Smooth muscle cell (in vitro differentiated cells): ENCODE measurements at regions not wholly inside any gene's neighbourhood (a gene's known extent, or its start where the extent isn't known, plus 50 kb on each side); places are given as distances from the start of the nearest gene placed in this dataset.

ENCODE experiments used
- DNase-seq: peaks from one replicate; lab custom pipeline; 2025; ENCODE audit not compliant: unreplicated experiment; lab: John Stamatoyannopoulos, UW
- H2AFZ ChIP-seq: fragments of 200-600 bp; sonication (generic); 2 replicates; pipeline ENCODE4 v1.6.0; 2016; ENCODE audit warnings: antibody characterized with exemption, low read depth, mild to moderate bottlenecking
- H3F3A ChIP-seq: fragments of 200-600 bp; sonication (generic); 2 replicates; pipeline ENCODE4 v1.6.0; 2017; ENCODE audit warnings: antibody characterized with exemption, low read depth
- H3K27ac ChIP-seq: fragments of 200-600 bp; sonication (generic); 2 replicates; pipeline ENCODE4 v1.5.1; 2016; ENCODE audit warnings: low read depth, mild to moderate bottlenecking
- H3K27me3 ChIP-seq: fragments of 200-600 bp; sonication (generic); 2 replicates; pipeline ENCODE4 v1.6.1; 2016; ENCODE audit warnings: low read depth, mild to moderate bottlenecking
- H3K36me3 ChIP-seq: fragments of 200-600 bp; sonication (generic); 2 replicates; pipeline ENCODE4 v1.5.1; 2016; ENCODE audit warnings: low read depth
- H3K4me1 ChIP-seq: fragments of 200-600 bp; sonication (generic); 2 replicates; pipeline ENCODE4 v1.5.1; 2016; ENCODE audit warnings: low read depth
- H3K4me2 ChIP-seq: fragments of 200-600 bp; sonication (generic); 2 replicates; pipeline ENCODE4 v1.6.0; 2016; ENCODE audit warnings: mild to moderate bottlenecking
- H3K4me3 ChIP-seq: fragments of 200-600 bp; sonication (generic); 2 replicates; pipeline ENCODE4 v1.5.1; 2016; ENCODE audit warnings: mild to moderate bottlenecking
- H3K79me2 ChIP-seq: fragments of 200-600 bp; sonication (generic); 2 replicates; pipeline ENCODE4 v1.6.0; 2016; ENCODE audit warnings: low read depth, mild to moderate bottlenecking
- H3K9ac ChIP-seq: fragments of 200-600 bp; sonication (generic); 2 replicates; pipeline ENCODE4 v1.6.0; 2016; ENCODE audit warnings: low read depth
- H3K9me3 ChIP-seq: fragments of 200-600 bp; sonication (generic); replicated peaks from 2 replicates; pipeline ENCODE4 v1.5.1; 2016; ENCODE audit warnings: low read depth
- H4K20me1 ChIP-seq: fragments of 200-600 bp; sonication (generic); 2 replicates; pipeline ENCODE4 v1.6.0; 2016; ENCODE audit warnings: low read depth
- CTCF ChIP-seq: fragments of 200-600 bp; sonication (generic); IDR thresholded peaks from 2 replicates; pipeline ENCODE4 v1.5.1; 2017; ENCODE audit warnings: borderline replicate concordance, mild to moderate bottlenecking, antibody characterized with exemption; ENCODE audit not compliant: insufficient read depth, poor library complexity, severe bottlenecking
- WGBS: methylation state at CpG from one replicate; pipeline ENCODE4 v1.1.7; 2016; ENCODE audit warnings: low lambda C conversion rate; 5-methylcytosine and 5-hydroxymethylcytosine counted together

GRCh38 chr5:7221041-7221440, 174.9 kb upstream of the ADCY2 start:
- no peak for TF ChIP-seq CTCF
- Histone ChIP-seq H3K9me3 (no peaks in the 10 kb centered on the region), H3K4me2 (no peak overlapping the region), H2AFZ (no peak overlapping the region), H3K9ac (no peak overlapping the region), H3F3A (no peaks in the 10 kb centered on the region), H3K4me1 (no peaks in the 10 kb centered on the region), H3K79me2 (no peaks in the 10 kb centered on the region), H3K36me3 (no peaks in the 10 kb centered on the region), H3K4me3 (no peak overlapping the region), H4K20me1 (no peaks in the 10 kb centered on the region), H3K27ac (no peak overlapping the region), H3K27me3 (no peaks in the 10 kb centered on the region)
- WGBS: 94% methylated on average over 3 of the region's 3 CpGs
- DNase-seq: no peak

GRCh38 chr5:7225826-7226225, 170.1 kb upstream of the ADCY2 start:
- H3K4me3 ChIP-seq: no peak overlapping the region
- no peak overlapping the region for H3K9ac ChIP-seq
- no peaks in the 10 kb centered on the region for H3K79me2 ChIP-seq
- H4K20me1 ChIP-seq: no peaks in the 10 kb centered on the region
- no peak overlapping the region for H3K27ac ChIP-seq
- H3K36me3 ChIP-seq: no peaks in the 10 kb centered on the region
- WGBS: 74% methylated on average over 5 of the region's 5 CpGs
- H3K27me3 ChIP-seq: no peaks in the 10 kb centered on the region
- DNase-seq: no peak
- H2AFZ ChIP-seq: no peak overlapping the region
- H3K4me1 ChIP-seq: no peaks in the 10 kb centered on the region
- H3F3A ChIP-seq: no peaks in the 10 kb centered on the region
- no peaks in the 10 kb centered on the region for H3K9me3 ChIP-seq
- no peak for TF ChIP-seq CTCF
- no peak overlapping the region for H3K4me2 ChIP-seq

DNA sequence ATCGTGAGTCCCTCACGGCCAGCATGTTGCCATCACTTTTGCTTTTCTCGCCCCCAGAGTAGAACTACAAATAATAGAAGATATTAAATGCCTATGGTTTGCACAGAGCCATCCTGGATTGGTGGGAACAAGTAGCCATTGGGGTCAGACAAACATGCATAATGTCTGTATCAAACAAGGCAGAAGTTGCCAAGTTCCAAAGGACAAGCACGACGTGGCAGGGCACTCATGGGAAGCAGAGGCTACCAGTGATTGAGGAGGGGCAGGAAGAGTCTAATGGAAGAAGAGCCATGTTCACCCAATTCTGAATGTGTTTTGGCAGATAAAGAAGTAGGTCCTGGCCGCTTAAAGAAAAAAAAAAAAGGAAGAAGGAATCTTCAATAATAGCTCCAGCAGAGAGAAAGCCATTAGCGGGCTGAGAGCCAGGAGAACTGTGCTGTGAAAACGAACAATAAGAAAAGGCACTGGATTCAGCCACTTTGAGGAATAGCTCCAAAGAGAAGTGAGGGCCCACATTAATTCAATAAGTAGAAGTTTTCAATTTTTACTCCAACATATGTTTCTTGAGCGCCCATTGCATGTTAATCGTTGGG, 153.7 kb upstream of the ADCY2 start:
- no peaks in the 10 kb centered on the region for H3K36me3 ChIP-seq
- no peaks in the 10 kb centered on the region for H4K20me1 ChIP-seq
- H3K4me3 ChIP-seq: no peak overlapping the region
- DNase-seq: no peak
- H3F3A ChIP-seq: no peaks in the 10 kb centered on the region
- H3K79me2 ChIP-seq: no peaks in the 10 kb centered on the region
- H2AFZ ChIP-seq: no peak overlapping the region
- no peak overlapping the region for H3K9ac ChIP-seq
- H3K9me3 ChIP-seq: no peaks in the 10 kb centered on the region
- no peak overlapping the region for H3K4me2 ChIP-seq
- no peak overlapping the region for H3K27ac ChIP-seq
- peaks cover 13% of the 10 kb centered on the region for H3K4me1 ChIP-seq
- TF ChIP-seq CTCF: no peak
- WGBS: 86% methylated on average over 10 of the region's 10 CpGs
- H3K27me3 ChIP-seq: peaks cover 16% of the 10 kb centered on the region

DNA sequence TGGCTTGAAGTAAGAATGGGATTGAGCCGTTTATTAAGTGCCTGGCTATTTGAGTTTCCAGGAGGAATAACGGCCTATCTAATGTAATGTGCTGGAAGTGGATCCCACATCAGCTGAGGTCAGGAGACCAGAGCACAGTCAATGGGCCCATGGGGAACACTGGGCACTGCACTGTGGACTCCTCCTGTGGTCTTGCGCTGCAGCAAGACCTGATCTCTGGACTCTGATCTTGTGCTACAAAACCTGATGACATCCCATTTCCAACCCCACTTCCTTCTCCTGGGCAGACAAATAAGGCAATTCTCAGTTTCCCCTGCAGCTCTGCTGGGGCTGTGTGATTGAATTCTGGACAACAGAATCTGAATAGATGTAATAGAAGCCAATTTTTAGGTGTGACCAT, 151.7 kb upstream of the ADCY2 start:
- Histone ChIP-seq H3K4me2 (no peak overlapping the region), H3K27ac (no peak overlapping the region), H3K27me3 (peaks cover 14% of the 10 kb centered on the region), H3K4me3 (no peak overlapping the region), H3K79me2 (no peaks in the 10 kb centered on the region), H3K9ac (no peak overlapping the region), H3K9me3 (no peaks in the 10 kb centered on the region), H4K20me1 (no peaks in the 10 kb centered on the region), H3K4me1 (peaks cover 13% of the 10 kb centered on the region), H3K36me3 (no peaks in the 10 kb centered on the region), H3F3A (no peaks in the 10 kb centered on the region), H2AFZ (no peak overlapping the region)
- no peak for DNase-seq
- 93% methylated on average over 3 of the region's 3 CpGs for WGBS
- no peak for TF ChIP-seq CTCF
